A549 (cell line): ENCODE measurements at regions not wholly inside any gene's neighbourhood (a gene's known extent, or its start where the extent isn't known, plus 50 kb on each side); places are given as distances from the start of the nearest gene placed in this dataset.
A peak's percentile ranks its signal among the peaks of the same experiment; 100 is the strongest.
"Not testable (repeated sequence)": the region's sequence is repeated elsewhere in the genome, so short reads cannot be mapped to it uniquely, and the experiment has no call there.

ENCODE experiments used
- ATAC-seq, 2 experiments: fragments of 200-7000 bp in 1 of 2; fragments of >200 bp in 1 of 2; cut with Nextera tagmentation in 1 of 2; cut with Tn5 transposase in 1 of 2; 3 replicates each; pipeline versions ENCODE4 v1.8.0 to v1.9.1; 2018 to 2020; ENCODE audit warnings: mild to moderate bottlenecking in 1 of 2, moderate library complexity in 1 of 2
- CTCF ChIA-PET: fragments of 300-600 bp; sonication (Branson Sonifier 250); formaldehyde crosslinking; extraction: SDS; loops from one replicate; lab custom pipeline; 2021; ENCODE audit warnings: antibody characterized with exemption, inconsistent platforms; lab: Yijun Ruan, JAX
- POLR2A ChIA-PET: fragments of 350-600 bp; formaldehyde crosslinking; extraction: SDS; loops from one replicate; lab custom pipeline; 2021; ENCODE audit warnings: antibody characterized with exemption, inconsistent platforms; lab: Yijun Ruan, JAX
- DNase-seq, 2 experiments: peaks; one replicate each; pipeline versions ENCODE4 v3.0.0 to v3.0.0-alpha.2; 2011 to 2016; ENCODE audit warnings: low read depth in 1 of 2, low spot score in 1 of 2
- FAIRE-seq: peaks from 2 replicates; lab custom pipeline; 2011; peaks lifted over from hg19 to GRCh38; lab: Jason Lieb, UNC
- H3K27ac ChIP-seq, 2 experiments: fragments of >200 bp; sonication (Bioruptor Twin); formaldehyde crosslinking; 3 replicates each; pipeline ENCODE4 v1.5.1; 2016 to 2017
- H3K4me1 ChIP-seq: fragments of >200 bp; sonication (Bioruptor Twin); formaldehyde crosslinking; 3 replicates; pipeline ENCODE4 v1.6.1; 2016
- H3K4me2 ChIP-seq: fragments of >200 bp; sonication (Bioruptor Twin); formaldehyde crosslinking; 3 replicates; pipeline ENCODE4 v1.6.1; 2016
- H3K4me3 ChIP-seq: fragments of >200 bp; sonication (Bioruptor Twin); formaldehyde crosslinking; 3 replicates; pipeline ENCODE4 v1.5.1; 2016
- H3K9me3 ChIP-seq: fragments of >200 bp; sonication (Bioruptor Twin); formaldehyde crosslinking; 3 replicates; pipeline ENCODE4 v1.6.1; 2016
- BHLHE40 ChIP-seq: IDR thresholded peaks from 2 replicates; pipeline ENCODE4 v1.6.1; 2012; ENCODE audit warnings: low read depth, low read length, inconsistent platforms
- CEBPB ChIP-seq, 2 experiments: fragments of >200 bp in 1 of 2; sonication (Bioruptor Twin) in 1 of 2; formaldehyde crosslinking in 1 of 2; IDR thresholded peaks; 2 replicates each; pipeline ENCODE4 v1.6.1; 2012 to 2016
- CHD4 ChIP-seq: fragments of 200-600 bp; sonication (generic); IDR thresholded peaks from 2 replicates; pipeline ENCODE4 v1.6.1; 2016; ENCODE audit warnings: antibody characterized with exemption, mild to moderate bottlenecking, borderline replicate concordance
- E2F6 ChIP-seq: IDR thresholded peaks from 2 replicates; pipeline ENCODE4 v1.6.1; 2012; ENCODE audit warnings: low read depth, borderline replicate concordance
- EHF ChIP-seq: fragments of 250-450 bp; sonication (Bioruptor Pico); IDR thresholded peaks from 2 replicates; pipeline ENCODE4 v1.5.0; 2020; ENCODE audit warnings: mild to moderate bottlenecking
- EP300 ChIP-seq, 2 experiments: fragments of >200 bp; sonication (Bioruptor Twin); formaldehyde crosslinking; IDR thresholded peaks; 2 replicates in 1 of 2; 3 replicates in 1 of 2; pipeline ENCODE4 v1.6.1; 2016 to 2017
- ESRRA ChIP-seq: fragments of 150-350 bp; IDR thresholded peaks from 2 replicates; pipeline ENCODE4 v1.6.1; 2014; ENCODE audit warnings: mild to moderate bottlenecking, low read length, borderline replicate concordance
- FOSB ChIP-seq: fragments of 250-450 bp; sonication (Bioruptor Pico); IDR thresholded peaks from 2 replicates; pipeline ENCODE4 v1.5.0; 2020; ENCODE audit warnings: mild to moderate bottlenecking, moderate library complexity
- FOSL2 ChIP-seq, 2 experiments: fragments of 450-650 bp in 1 of 2; fragments of >200 bp in 1 of 2; sonication (Bioruptor Twin) in 1 of 2; formaldehyde crosslinking; IDR thresholded peaks; 2 replicates each; pipeline versions ENCODE4 v1.5.0 to v1.6.1; 2016 to 2020; ENCODE audit warnings: mild to moderate bottlenecking in 1 of 2, moderate library complexity in 1 of 2
- HEYL ChIP-seq: fragments of 250-450 bp; sonication (Bioruptor Pico); IDR thresholded peaks from 2 replicates; pipeline ENCODE4 v1.8.0; 2021; ENCODE audit warnings: mild to moderate bottlenecking, moderate library complexity
- HOXA7 ChIP-seq: fragments of 250-450 bp; sonication (Bioruptor Pico); IDR thresholded peaks from 2 replicates; pipeline ENCODE4 v1.5.0; 2020; ENCODE audit warnings: mild to moderate bottlenecking, moderate library complexity
- HOXB13 ChIP-seq: fragments of 250-450 bp; sonication (Bioruptor Pico); IDR thresholded peaks from 2 replicates; pipeline ENCODE4 v1.5.0; 2020; ENCODE audit warnings: low read depth, mild to moderate bottlenecking, moderate library complexity
- MAX ChIP-seq: IDR thresholded peaks from 2 replicates; pipeline ENCODE4 v1.6.1; 2012
- NFE2L2 ChIP-seq: fragments of 150-350 bp; conservative IDR thresholded peaks from 2 replicates; pipeline ENCODE4 v1.6.1; 2014; ENCODE audit warnings: low read length
- NPAS2 ChIP-seq: fragments of 250-450 bp; sonication (Bioruptor Pico); IDR thresholded peaks from 2 replicates; pipeline ENCODE4 v1.8.0; 2022; ENCODE audit warnings: mild to moderate bottlenecking, moderate library complexity, borderline replicate concordance
- NR3C1 ChIP-seq: fragments of >200 bp; sonication (Bioruptor Twin); formaldehyde crosslinking; IDR thresholded peaks from 3 replicates; pipeline ENCODE4 v1.6.1; 2017
- PHF8 ChIP-seq: fragments of 200-600 bp; sonication (generic); IDR thresholded peaks from 2 replicates; pipeline ENCODE4 v1.6.1; 2016; ENCODE audit warnings: low read depth, mild to moderate bottlenecking, antibody characterized with exemption, moderate library complexity, borderline replicate concordance
- RCOR1 ChIP-seq: fragments of 150-350 bp; IDR thresholded peaks from 2 replicates; pipeline ENCODE4 v1.6.1; 2014; ENCODE audit warnings: antibody characterized with exemption, low read length, low read depth
- RNF2 ChIP-seq: fragments of 200-600 bp; sonication (generic); IDR thresholded peaks from 2 replicates; pipeline ENCODE4 v1.6.1; 2016; ENCODE audit warnings: low read depth, mild to moderate bottlenecking, antibody characterized with exemption, moderate library complexity, borderline replicate concordance
- SMC3 ChIP-seq: fragments of >200 bp; sonication (Bioruptor Twin); formaldehyde crosslinking; IDR thresholded peaks from 3 replicates; pipeline ENCODE4 v1.6.1; 2018; ENCODE audit warnings: inconsistent platforms
- SREBF2 ChIP-seq: fragments of 450-650 bp; IDR thresholded peaks from 2 replicates; pipeline ENCODE4 v1.6.1; 2014; ENCODE audit warnings: mild to moderate bottlenecking, moderate library complexity
- ZC3H11A ChIP-seq: fragments of 450-650 bp; IDR thresholded peaks from 2 replicates; pipeline ENCODE4 v1.6.1; 2014; ENCODE audit warnings: antibody characterized with exemption, mild to moderate bottlenecking
- WGBS: methylation state at CpG from one replicate; pipeline ENCODE4 v1.1.6; 2017; ENCODE audit errors: missing lambda C conversion rate; 5-methylcytosine and 5-hydroxymethylcytosine counted together
- TF ChIP-seq, protein P1 (sequence below): fragments of 450-650 bp; IDR thresholded peaks from 2 replicates; pipeline ENCODE4 v1.6.1; 2014; ENCODE audit warnings: antibody characterized with exemption
- TF ChIP-seq, protein P2 (sequence below): fragments of 150-350 bp; IDR thresholded peaks from 2 replicates; pipeline ENCODE4 v1.6.1; 2014; ENCODE audit warnings: low read depth, mild to moderate bottlenecking, low read length
- TF ChIP-seq, protein P3 (sequence below): fragments of 200-600 bp; sonication (generic); IDR thresholded peaks from 2 replicates; pipeline ENCODE4 v1.6.1; 2016; ENCODE audit warnings: antibody characterized with exemption, mild to moderate bottlenecking, moderate library complexity
- TF ChIP-seq, protein P4 (sequence below): fragments of 250-450 bp; sonication (Bioruptor Pico); IDR thresholded peaks from 2 replicates; pipeline ENCODE4 v1.5.0; 2020; ENCODE audit warnings: low read depth, mild to moderate bottlenecking, moderate library complexity

DNA sequence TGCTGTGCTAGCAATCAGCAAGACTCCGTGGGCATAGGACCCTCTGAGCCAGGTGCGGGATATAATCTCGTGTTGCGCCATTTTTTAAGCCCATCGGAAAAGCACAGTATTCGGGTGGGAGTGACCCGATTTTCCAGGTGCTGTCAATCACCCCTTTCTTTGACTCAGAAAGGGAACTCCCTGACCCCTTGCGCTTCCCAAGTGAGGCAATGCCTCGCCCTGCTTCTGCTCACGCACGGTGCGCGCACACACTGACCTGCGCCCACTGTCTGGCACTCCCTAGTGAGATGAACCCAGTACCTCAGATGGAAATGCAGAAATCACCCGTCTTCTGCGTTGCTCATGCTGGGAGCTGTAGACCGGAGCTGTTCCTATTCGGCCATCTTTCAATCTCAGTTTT lies 372.6 kb downstream of the CDC5L start:
- H3K4me1 ChIP-seq, H3K9me3 ChIP-seq, FAIRE-seq, CTCF ChIA-PET, ATAC-seq, POLR2A ChIA-PET: not testable (repeated sequence)
- Histone ChIP-seq H3K4me2 (peak overlapping the region; percentile 81), H3K4me3 (peak overlapping the region; percentile 43), H3K27ac (peak overlapping the region; percentile 64 to 80)
- WGBS, result 11% methylated on average over 14 of the region's 18 CpGs
- DNase-seq, result peak in 1 of 2 experiments; percentile 51

- H3K4me2 ChIP-seq, result peak overlapping the region; percentile 81
- CTCF ChIA-PET, result no interaction called here
- no peak for TF ChIP-seq FOSB (CRISPR knock-in tag)
- no peak for TF ChIP-seq MAX
- TF ChIP-seq NFE2L2, result no peak
- no peak for TF ChIP-seq ZC3H11A
- no peak for TF ChIP-seq CHD4
- no peak for TF ChIP-seq SREBF2
- TF ChIP-seq NR3C1, result no peak
- no peak for TF ChIP-seq HOXB13 (CRISPR knock-in tag)
- TF ChIP-seq BHLHE40, result no peak
- TF ChIP-seq NPAS2 (CRISPR knock-in tag), result no peak
- TF ChIP-seq, protein P1, sequence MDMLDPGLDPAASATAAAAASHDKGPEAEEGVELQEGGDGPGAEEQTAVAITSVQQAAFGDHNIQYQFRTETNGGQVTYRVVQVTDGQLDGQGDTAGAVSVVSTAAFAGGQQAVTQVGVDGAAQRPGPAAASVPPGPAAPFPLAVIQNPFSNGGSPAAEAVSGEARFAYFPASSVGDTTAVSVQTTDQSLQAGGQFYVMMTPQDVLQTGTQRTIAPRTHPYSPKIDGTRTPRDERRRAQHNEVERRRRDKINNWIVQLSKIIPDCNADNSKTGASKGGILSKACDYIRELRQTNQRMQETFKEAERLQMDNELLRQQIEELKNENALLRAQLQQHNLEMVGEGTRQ, result no peak
- TF ChIP-seq HEYL (CRISPR knock-in tag), result no peak
- no peak for TF ChIP-seq ESRRA
- H3K27ac ChIP-seq, result no peak overlapping the region
- FAIRE-seq, result no peak
- DNase-seq, result no peak
- H3K4me3 ChIP-seq, result no peak overlapping the region
- POLR2A ChIA-PET, result no interaction called here
- no peak for ATAC-seq
- peaks cover 6% of the 10 kb centered on the region; the same call in 1 of the 3 replicates for H3K4me1 ChIP-seq
- H3K9me3 ChIP-seq, result no peaks in the 10 kb centered on the region
Measured at GRCh38 chr6:44761046-44761445, 373.5 kb downstream of the CDC5L start.

GRCh38 chr6:44762496-44762895 lies 375.0 kb downstream of the CDC5L start:
- WGBS, result 49% methylated on average over 1 of the region's 1 CpG
- DNase-seq, result no peak
- Histone ChIP-seq H3K4me3 (no peak overlapping the region), H3K9me3 (no peaks in the 10 kb centered on the region), H3K4me2 (no peak overlapping the region), H3K4me1 (peaks cover 6% of the 10 kb centered on the region; the same call in 1 of the 3 replicates), H3K27ac (no peak overlapping the region)
- no peak for ATAC-seq
- TF ChIP-seq, protein P2, sequence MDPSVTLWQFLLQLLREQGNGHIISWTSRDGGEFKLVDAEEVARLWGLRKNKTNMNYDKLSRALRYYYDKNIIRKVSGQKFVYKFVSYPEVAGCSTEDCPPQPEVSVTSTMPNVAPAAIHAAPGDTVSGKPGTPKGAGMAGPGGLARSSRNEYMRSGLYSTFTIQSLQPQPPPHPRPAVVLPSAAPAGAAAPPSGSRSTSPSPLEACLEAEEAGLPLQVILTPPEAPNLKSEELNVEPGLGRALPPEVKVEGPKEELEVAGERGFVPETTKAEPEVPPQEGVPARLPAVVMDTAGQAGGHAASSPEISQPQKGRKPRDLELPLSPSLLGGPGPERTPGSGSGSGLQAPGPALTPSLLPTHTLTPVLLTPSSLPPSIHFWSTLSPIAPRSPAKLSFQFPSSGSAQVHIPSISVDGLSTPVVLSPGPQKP, result no peak
- no peak for TF ChIP-seq ESRRA
- TF ChIP-seq PHF8, result no peak
- TF ChIP-seq ZC3H11A, result no peak
- no peak for TF ChIP-seq MAX
- no peak for TF ChIP-seq HOXA7
- TF ChIP-seq RCOR1, result no peak
- no peak for TF ChIP-seq FOSL2 (IDR thresholded peaks at IDR 0.05)
- TF ChIP-seq FOSL2 (CRISPR knock-in tag; IDR thresholded peaks at IDR 0.05), result no peak
- TF ChIP-seq EP300 (IDR thresholded peaks at IDR 0.05), result no peak
- no peak for TF ChIP-seq E2F6
- no peak for TF ChIP-seq EHF
- TF ChIP-seq, protein P3, sequence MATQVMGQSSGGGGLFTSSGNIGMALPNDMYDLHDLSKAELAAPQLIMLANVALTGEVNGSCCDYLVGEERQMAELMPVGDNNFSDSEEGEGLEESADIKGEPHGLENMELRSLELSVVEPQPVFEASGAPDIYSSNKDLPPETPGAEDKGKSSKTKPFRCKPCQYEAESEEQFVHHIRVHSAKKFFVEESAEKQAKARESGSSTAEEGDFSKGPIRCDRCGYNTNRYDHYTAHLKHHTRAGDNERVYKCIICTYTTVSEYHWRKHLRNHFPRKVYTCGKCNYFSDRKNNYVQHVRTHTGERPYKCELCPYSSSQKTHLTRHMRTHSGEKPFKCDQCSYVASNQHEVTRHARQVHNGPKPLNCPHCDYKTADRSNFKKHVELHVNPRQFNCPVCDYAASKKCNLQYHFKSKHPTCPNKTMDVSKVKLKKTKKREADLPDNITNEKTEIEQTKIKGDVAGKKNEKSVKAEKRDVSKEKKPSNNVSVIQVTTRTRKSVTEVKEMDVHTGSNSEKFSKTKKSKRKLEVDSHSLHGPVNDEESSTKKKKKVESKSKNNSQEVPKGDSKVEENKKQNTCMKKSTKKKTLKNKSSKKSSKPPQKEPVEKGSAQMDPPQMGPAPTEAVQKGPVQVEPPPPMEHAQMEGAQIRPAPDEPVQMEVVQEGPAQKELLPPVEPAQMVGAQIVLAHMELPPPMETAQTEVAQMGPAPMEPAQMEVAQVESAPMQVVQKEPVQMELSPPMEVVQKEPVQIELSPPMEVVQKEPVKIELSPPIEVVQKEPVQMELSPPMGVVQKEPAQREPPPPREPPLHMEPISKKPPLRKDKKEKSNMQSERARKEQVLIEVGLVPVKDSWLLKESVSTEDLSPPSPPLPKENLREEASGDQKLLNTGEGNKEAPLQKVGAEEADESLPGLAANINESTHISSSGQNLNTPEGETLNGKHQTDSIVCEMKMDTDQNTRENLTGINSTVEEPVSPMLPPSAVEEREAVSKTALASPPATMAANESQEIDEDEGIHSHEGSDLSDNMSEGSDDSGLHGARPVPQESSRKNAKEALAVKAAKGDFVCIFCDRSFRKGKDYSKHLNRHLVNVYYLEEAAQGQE, result no peak
- TF ChIP-seq CEBPB (IDR thresholded peaks at IDR 0.05), result no peak
- TF ChIP-seq, protein P4, sequence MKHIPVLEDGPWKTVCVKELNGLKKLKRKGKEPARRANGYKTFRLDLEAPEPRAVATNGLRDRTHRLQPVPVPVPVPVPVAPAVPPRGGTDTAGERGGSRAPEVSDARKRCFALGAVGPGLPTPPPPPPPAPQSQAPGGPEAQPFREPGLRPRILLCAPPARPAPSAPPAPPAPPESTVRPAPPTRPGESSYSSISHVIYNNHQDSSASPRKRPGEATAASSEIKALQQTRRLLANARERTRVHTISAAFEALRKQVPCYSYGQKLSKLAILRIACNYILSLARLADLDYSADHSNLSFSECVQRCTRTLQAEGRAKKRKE, result no peak
- no peak for TF ChIP-seq SMC3
- TF ChIP-seq RNF2, result no peak
- CTCF ChIA-PET, result interaction anchor here (0.6 to 0.7 kb wide), 3 partner anchors 287 to 1888 kb away, joined by 3 to 6 read pairs (median 3); no protein-coding TSS in a partner anchor
- no peak for FAIRE-seq
- POLR2A ChIA-PET, result no interaction called here
